Calu3 (cell line): ENCODE measurements at regions not wholly inside any gene's neighbourhood (a gene's known extent, or its start where the extent isn't known, plus 50 kb on each side); places are given as distances from the start of the nearest gene placed in this dataset.

ENCODE experiments used
- BruUV-seq: library from RNA; stranded (reverse); fragments of 400-500 nt; replicated peaks from 2 replicates; lab custom pipeline; 2021; lab: Mats Ljungman, UMichigan
- CTCF ChIA-PET: fragments of 300-600 bp; sonication (Branson Sonifier 250); formaldehyde crosslinking; loops from one replicate; lab custom pipeline; 2022; ENCODE audit warnings: antibody characterized with exemption; lab: Charles Lee
- DNase-seq: peaks from one replicate; pipeline ENCODE4 v3.0.0; 2022
- H3K27ac Mint-ChIP-seq: one replicate; pipeline ENCODE4 v1.8.0; 2022; ENCODE audit warnings: mixed read lengths; ENCODE audit not compliant: unreplicated experiment
- H3K27me3 Mint-ChIP-seq: one replicate; pipeline ENCODE4 v1.8.0; 2022; ENCODE audit warnings: mixed read lengths; ENCODE audit not compliant: unreplicated experiment
- H3K36me3 Mint-ChIP-seq: one replicate; pipeline ENCODE4 v1.8.0; 2022; ENCODE audit warnings: mild to moderate bottlenecking, moderate library complexity, mixed read lengths; ENCODE audit not compliant: insufficient read depth, unreplicated experiment
- H3K4me1 Mint-ChIP-seq: one replicate; pipeline ENCODE4 v1.8.0; 2022; ENCODE audit warnings: mild to moderate bottlenecking, low read depth, mixed read lengths; ENCODE audit not compliant: unreplicated experiment
- H3K4me3 Mint-ChIP-seq: one replicate; pipeline ENCODE4 v1.8.0; 2022; ENCODE audit warnings: mild to moderate bottlenecking, low read depth, moderate library complexity, mixed read lengths; ENCODE audit not compliant: unreplicated experiment
- H3K9me3 Mint-ChIP-seq: one replicate; pipeline ENCODE4 v1.8.0; 2022; ENCODE audit warnings: low read depth, mixed read lengths; ENCODE audit not compliant: unreplicated experiment
- intact Hi-C: fragments of 100-400 bp; cut with micrococcal nuclease; formaldehyde crosslinking; loops from one replicate; pipeline ENCODE4 v1.10.0; 2022; ENCODE audit not compliant: unreplicated experiment
- TF ChIP-seq, protein P1 (sequence below): fragments of 200-600 bp; IDR thresholded peaks from one replicate; pipeline ENCODE4 v1.8.0; 2022; ENCODE audit warnings: antibody characterized with exemption; ENCODE audit not compliant: unreplicated experiment

- no peaks in the 10 kb centered on the region for H3K4me1 Mint-ChIP-seq
- TF ChIP-seq, protein P1, sequence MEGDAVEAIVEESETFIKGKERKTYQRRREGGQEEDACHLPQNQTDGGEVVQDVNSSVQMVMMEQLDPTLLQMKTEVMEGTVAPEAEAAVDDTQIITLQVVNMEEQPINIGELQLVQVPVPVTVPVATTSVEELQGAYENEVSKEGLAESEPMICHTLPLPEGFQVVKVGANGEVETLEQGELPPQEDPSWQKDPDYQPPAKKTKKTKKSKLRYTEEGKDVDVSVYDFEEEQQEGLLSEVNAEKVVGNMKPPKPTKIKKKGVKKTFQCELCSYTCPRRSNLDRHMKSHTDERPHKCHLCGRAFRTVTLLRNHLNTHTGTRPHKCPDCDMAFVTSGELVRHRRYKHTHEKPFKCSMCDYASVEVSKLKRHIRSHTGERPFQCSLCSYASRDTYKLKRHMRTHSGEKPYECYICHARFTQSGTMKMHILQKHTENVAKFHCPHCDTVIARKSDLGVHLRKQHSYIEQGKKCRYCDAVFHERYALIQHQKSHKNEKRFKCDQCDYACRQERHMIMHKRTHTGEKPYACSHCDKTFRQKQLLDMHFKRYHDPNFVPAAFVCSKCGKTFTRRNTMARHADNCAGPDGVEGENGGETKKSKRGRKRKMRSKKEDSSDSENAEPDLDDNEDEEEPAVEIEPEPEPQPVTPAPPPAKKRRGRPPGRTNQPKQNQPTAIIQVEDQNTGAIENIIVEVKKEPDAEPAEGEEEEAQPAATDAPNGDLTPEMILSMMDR, result no peak
- H3K27me3 Mint-ChIP-seq, result no peaks in the 10 kb centered on the region
- no peak for DNase-seq
- H3K27ac Mint-ChIP-seq, result no peak overlapping the region
- H3K4me3 Mint-ChIP-seq, result no peak overlapping the region
- H3K9me3 Mint-ChIP-seq, result no peaks in the 10 kb centered on the region
- H3K36me3 Mint-ChIP-seq, result no peaks in the 10 kb centered on the region
- BruUV-seq, result no TSS peak
- intact Hi-C loops, result no loop called here
- CTCF ChIA-PET, result no interaction called here
These were observed 518.4 kb downstream of the SOX6 start for GRCh38 chr11:15837901-15838489.

GRCh38 chr11:15839061-15839460, 517.3 kb downstream of the SOX6 start:
- CTCF ChIA-PET, result no interaction called here
- intact Hi-C loops, result no loop called here
- H3K9me3 Mint-ChIP-seq, result no peaks in the 10 kb centered on the region
- H3K27me3 Mint-ChIP-seq, result no peaks in the 10 kb centered on the region
- H3K4me3 Mint-ChIP-seq, result no peak overlapping the region
- TF ChIP-seq, protein P1, result no peak
- peaks cover 6% of the 10 kb centered on the region for H3K4me1 Mint-ChIP-seq
- BruUV-seq, result no TSS peak
- no peak for DNase-seq
- no peak overlapping the region for H3K27ac Mint-ChIP-seq
- no peaks in the 10 kb centered on the region for H3K36me3 Mint-ChIP-seq

- Mint-ChIP-seq H3K27ac (no peak overlapping the region), H3K27me3 (no peaks in the 10 kb centered on the region), H3K4me1 (peaks cover 8% of the 10 kb centered on the region), H3K4me3 (no peak overlapping the region), H3K9me3 (no peaks in the 10 kb centered on the region), H3K36me3 (no peaks in the 10 kb centered on the region)
- no peak for DNase-seq
- CTCF ChIA-PET, result interaction anchor here (1.5 kb wide), 1 partner anchor 773 kb away, joined by 4 read pairs; no protein-coding TSS in a partner anchor
- TF ChIP-seq, protein P1, result no peak
- BruUV-seq, result no TSS peak
- intact Hi-C loops, result no loop called here
These were observed 515.4 kb downstream of the SOX6 start for GRCh38 chr11:15840966-15841365.

GRCh38 chr11:15841931-15842740, 514.2 kb downstream of the SOX6 start:
- TF ChIP-seq, protein P1, result no peak
- no peaks in the 10 kb centered on the region for H3K27me3 Mint-ChIP-seq
- CTCF ChIA-PET, result interaction anchor here (1.5 kb wide), 1 partner anchor 772 kb away, joined by 4 read pairs; no protein-coding TSS in a partner anchor
- intact Hi-C loops, result no loop called here
- H3K9me3 Mint-ChIP-seq, result no peaks in the 10 kb centered on the region
- no peaks in the 10 kb centered on the region for H3K36me3 Mint-ChIP-seq
- H3K27ac Mint-ChIP-seq, result no peak overlapping the region
- peaks cover 8% of the 10 kb centered on the region for H3K4me1 Mint-ChIP-seq
- DNase-seq, result no peak
- BruUV-seq, result no TSS peak
- H3K4me3 Mint-ChIP-seq, result no peak overlapping the region
